ENCODE measurements at regions not wholly inside any gene's neighbourhood (a gene's known extent, or its start where the extent isn't known, plus 50 kb on each side); places are given as distances from the start of the nearest gene placed in this dataset.
"Not testable (repeated sequence)": the region's sequence is repeated elsewhere in the genome, so short reads cannot be mapped to it uniquely, and the experiment has no call there.

- no peak for DNase-seq
Measured at GRCh38 chr11:38538866-38539680, 1941.0 kb upstream of the RAG2 start.

- no peak for DNase-seq
Measured at GRCh38 chr11:38530226-38530625, 1932.2 kb upstream of the RAG2 start.

- no peak for DNase-seq
Measured at GRCh38 chr11:38524945-38525344, 1926.9 kb upstream of the RAG2 start.

DNA sequence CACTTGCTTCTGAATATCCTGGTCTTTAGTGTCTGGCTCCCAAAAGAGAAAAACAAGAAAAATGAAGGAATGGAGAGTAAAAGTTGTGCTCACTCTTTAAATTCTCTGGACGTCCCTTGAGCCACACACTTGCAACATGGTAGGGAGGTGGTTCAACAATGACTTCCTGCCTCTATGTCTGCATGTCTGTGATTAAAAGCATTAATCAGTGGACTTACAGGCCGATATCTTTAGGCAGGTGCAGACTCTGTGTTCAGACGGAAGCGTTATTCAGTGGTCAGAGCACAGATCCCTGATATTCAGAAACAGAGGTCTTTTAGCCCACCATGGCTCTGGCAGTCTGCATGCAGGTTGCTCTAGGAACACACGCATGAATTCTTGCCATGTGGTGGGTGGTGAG, 1920.0 kb upstream of the RAG2 start:
- no peak for DNase-seq

GRCh38 chr11:38512830-38513229, 1914.8 kb upstream of the RAG2 start:
- DNase-seq: not testable (repeated sequence)

DNA sequence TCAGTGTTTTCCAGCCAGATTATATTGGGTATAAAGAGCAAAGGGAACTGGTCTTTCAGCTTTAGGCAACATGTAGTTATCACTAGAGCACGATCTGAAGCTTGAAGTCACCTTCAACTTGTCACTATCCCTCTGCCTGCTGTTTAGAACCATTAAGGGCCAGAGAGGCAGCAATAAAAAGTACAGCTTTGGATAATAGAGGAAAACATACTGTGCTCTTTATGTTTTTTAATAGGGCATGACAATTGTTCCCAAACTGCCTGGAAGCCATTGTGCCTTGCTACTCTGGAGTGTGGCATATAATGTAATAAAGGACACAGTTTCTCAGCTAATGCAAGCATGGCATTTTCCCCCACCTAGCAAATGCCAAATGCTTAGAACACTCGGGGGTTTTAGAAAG, 1912.0 kb upstream of the RAG2 start:
- DNase-seq: no peak

GRCh38 chr11:38503876-38504275, 1905.8 kb upstream of the RAG2 start:
- no peak for DNase-seq

GRCh38 chr11:38498721-38499120, 1900.7 kb upstream of the RAG2 start:
- no peak for DNase-seq

DNA sequence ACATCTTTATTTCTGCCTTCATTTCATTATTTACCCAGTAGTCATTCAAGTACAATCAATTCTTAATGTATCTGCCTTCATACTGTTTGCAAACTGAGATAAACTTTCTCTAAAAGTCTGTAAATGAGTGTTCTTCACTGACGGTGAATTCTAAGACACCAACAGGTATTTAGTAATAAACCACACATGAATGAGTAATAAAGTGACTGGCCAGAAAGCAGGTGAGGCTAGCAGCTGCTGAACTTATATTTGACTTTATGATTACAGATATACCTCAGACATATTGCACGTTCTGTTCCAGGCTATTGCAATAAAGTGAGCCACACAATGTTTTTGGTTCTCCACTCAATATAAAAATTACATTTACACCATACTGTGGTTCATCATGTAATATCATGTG, 1894.0 kb upstream of the RAG2 start:
- no peak for DNase-seq

- DNase-seq: no peak
Measured at GRCh38 chr11:38481391-38481790, 1883.4 kb upstream of the RAG2 start.

DNA sequence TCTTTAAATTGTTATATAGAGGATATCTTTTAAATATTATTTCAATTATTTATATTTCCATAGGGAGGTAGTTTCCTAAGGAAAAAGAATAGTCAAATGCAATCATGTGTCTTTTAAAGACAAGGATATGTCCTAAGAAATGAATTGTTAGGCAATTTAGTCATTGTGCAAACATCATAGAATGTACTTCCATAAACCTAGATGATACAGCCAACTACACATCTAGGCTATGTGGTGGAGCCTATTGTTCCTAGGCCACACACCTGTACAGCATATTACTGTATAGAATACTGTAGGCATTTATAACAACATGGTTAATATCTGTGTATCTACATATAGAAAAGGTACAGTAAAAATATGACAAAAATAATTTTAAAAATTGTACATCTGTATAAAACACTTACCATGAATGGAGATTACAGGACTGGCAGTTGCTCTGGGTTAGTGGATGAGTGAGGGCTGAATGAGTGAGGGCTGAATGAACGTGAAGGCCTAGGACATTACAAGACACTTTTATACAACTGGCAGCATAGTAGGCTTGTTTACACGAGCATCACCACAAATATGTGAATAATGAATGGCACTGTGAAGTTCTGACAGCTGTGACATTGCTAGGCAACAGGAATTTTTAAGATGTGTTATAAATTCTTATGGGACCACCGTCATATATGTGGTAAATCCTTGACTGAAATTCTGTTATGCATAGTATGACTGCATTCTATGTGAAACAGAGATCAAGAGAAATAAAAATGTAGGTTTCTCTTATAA, 1879.0 kb upstream of the RAG2 start:
- no peak for DNase-seq

DNA sequence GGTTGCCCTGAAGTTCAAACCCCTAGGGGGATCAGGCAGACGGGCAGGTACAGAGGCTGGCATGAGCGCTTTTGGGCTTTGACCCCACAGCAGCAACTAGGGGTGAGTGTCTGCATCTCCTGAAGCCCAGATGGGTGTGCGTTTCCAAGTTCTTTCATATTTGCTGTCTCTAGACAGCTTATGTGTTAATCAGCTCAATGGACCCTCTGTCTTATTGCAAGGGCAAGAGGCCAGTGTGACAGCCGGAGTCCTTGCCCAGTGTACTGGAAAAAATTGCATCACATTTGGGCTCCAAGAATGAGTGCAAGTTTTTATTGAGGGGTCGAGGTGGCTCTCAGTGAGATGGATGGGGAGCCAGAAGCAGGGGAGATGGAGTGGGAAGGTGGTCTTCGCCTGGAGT, 1863.7 kb upstream of the RAG2 start:
- DNase-seq: no peak

DNA sequence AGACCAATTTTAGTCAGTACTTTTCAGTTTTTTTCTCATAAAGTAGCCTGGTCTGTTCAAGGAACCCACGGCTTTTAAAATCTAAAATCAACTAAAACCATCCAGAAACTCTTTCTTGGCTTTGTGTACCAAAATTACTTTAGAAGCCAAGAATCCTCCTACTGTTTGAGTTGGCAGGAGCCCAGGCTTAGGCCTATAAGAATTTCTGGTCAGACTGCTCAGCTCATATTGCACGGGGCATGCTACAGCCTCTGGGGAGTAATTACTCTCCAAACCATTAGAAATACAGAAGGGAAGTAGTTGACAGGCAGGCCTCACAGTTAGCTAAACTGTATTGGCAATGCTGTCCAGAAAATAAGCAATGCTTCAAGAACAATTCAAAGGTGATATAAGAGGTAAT, 1862.9 kb upstream of the RAG2 start:
- no peak for DNase-seq

- DNase-seq: no peak
Measured at GRCh38 chr11:38460429-38460828, 1862.4 kb upstream of the RAG2 start.

DNA sequence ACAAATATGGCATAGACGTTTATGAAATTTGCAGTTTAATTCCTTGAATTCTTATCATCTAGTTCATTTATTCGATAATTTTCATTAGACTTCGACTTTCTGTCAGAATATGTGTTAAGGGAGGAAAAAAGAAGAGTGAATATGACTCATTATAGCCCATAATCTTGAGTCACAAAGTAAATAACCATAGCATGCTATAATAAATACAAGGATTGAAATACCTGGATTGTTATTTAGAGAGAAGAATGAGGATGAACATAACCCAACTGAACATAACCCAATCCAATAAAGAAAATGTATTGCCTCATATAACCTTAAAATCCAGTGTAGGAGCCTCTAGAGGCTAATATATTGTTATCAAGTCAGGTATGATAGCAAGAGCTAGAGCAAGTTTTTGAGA, 1858.3 kb upstream of the RAG2 start:
- DNase-seq: no peak

GRCh38 chr11:38448284-38448683, 1850.2 kb upstream of the RAG2 start:
- DNase-seq: no peak

DNA sequence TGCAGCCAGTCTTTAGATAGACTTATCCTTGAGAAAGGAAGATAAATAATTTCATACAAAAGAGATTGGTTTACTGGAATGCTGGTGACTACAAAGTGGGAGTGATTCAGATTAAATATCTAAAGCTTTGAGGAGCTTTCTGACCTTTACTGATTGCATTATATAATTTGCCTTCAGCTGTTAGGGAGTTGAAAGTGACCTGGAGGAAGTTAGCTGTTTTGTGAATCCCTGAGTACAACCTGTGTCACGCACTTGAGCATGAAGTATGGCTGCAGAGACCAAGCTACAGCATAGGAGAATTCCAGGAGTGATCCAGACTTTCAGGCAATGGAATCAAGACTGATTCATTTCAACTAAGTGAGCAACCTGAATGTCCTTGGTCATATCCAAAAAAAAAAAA, 1848.3 kb upstream of the RAG2 start:
- no peak for DNase-seq

DNA sequence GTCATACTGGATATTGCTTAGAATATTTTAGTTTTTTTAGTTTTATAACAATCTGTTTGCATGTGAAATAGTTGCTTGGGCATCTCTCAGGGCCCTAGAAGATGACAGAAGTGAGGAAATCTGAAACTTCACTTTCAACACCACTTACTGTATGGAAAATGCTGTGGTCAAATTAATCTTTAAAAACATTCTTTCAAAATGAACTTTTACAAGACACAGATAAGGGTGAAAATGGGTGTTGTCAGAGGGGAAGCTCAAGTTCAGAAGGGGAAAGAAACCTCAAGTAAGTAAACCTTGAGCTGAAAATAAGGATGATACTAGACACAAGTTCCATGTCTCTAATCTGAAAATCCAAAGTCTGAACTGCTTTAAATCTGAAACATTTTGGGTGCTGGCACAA, 1840.1 kb upstream of the RAG2 start:
- no peak for DNase-seq

- no peak for DNase-seq
Measured at GRCh38 chr11:38425578-38425977, 1827.5 kb upstream of the RAG2 start.

- DNase-seq: no peak
Measured at GRCh38 chr11:38423042-38423441, 1825.0 kb upstream of the RAG2 start.

- no peak for DNase-seq
Measured at GRCh38 chr11:38416141-38416540, 1818.1 kb upstream of the RAG2 start.

- no peak for DNase-seq
Measured at GRCh38 chr11:38411149-38411548, 1813.1 kb upstream of the RAG2 start.

DNA sequence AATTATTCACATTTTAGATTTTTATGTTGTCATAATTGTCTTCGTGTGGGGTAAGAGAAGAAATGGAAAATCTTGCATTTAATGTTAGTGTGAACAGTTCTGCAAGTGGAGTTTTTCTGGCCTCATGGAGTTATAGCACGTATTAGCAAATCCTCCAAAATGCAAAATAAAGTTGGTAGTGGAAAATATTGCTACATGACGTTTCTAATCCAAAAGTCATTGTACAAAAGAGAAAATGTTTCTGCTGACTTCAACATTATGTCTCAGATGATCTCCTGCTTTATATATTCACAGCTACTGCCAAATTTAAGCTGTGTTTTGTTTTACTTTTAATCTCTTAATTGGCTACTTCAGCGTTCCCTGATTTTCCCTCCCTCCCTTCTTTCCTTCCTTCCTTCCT, 1804.0 kb upstream of the RAG2 start:
- no peak for DNase-seq

DNA sequence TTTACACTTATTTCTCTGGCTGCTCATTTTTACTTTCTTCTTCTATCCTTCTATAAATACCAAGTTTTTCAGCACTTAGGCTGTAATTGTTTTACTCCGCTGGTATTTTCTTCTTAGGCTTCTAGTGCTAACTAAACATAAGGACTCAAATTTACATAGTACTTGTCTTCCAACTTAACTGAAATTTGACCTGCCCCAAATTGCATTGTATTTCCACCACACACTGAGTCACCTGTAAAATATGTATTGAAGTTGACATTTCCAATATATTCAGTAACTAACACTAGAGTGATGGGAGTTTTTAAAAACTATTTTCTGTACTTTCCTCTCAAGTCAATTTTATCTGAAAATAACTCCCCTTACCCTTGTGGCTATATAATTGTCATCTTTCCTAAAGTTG, 1794.1 kb upstream of the RAG2 start:
- DNase-seq: no peak

GRCh38 chr11:38384568-38384967, 1786.5 kb upstream of the RAG2 start:
- DNase-seq: no peak

All from MV-4-11 (cell line).